Amniotic epithelial cell (primary cell): ENCODE measurements at regions not wholly inside any gene's neighbourhood (a gene's known extent, or its start where the extent isn't known, plus 50 kb on each side); places are given as distances from the start of the nearest gene placed in this dataset.
A peak's percentile ranks its signal among the peaks of the same experiment; 100 is the strongest.
"Not testable (repeated sequence)": the region's sequence is repeated elsewhere in the genome, so short reads cannot be mapped to it uniquely, and the experiment has no call there.

Experiments
- DNase-seq: peaks from one replicate; pipeline ENCODE4 v3.0.0-alpha.2; 2010; ENCODE audit warnings: low read depth

GRCh38 chrX:31014474-31014873, 57.4 kb downstream of the FTHL17 start:
- not testable (repeated sequence) for DNase-seq

GRCh38 chrX:31012509-31013025, 59.3 kb downstream of the FTHL17 start:
- no peak for DNase-seq

- no peak for DNase-seq
Measured at GRCh38 chrX:31007321-31007720, 64.5 kb downstream of the FTHL17 start.

GRCh38 chrX:31006027-31006426, 65.8 kb downstream of the FTHL17 start:
- no peak for DNase-seq

GRCh38 chrX:30997411-30997810, 74.4 kb downstream of the FTHL17 start:
- no peak for DNase-seq

- no peak for DNase-seq
Measured at GRCh38 chrX:30995705-30996104, 76.1 kb downstream of the FTHL17 start.

GRCh38 chrX:30995060-30995700, 76.7 kb downstream of the FTHL17 start:
- DNase-seq: no peak

GRCh38 chrX:30994018-30994417, 77.8 kb downstream of the FTHL17 start:
- DNase-seq: not testable (repeated sequence)

GRCh38 chrX:30992381-30992904, 79.4 kb downstream of the FTHL17 start:
- DNase-seq: peak; percentile 8

- no peak for DNase-seq
Measured at GRCh38 chrX:30990361-30990760, 81.5 kb downstream of the FTHL17 start.

GRCh38 chrX:30982467-30982866, 89.4 kb downstream of the FTHL17 start:
- no peak for DNase-seq

GRCh38 chrX:30981968-30982367, 89.9 kb downstream of the FTHL17 start:
- no peak for DNase-seq

GRCh38 chrX:30979271-30979670, 90.2 kb upstream of the TAB3 start:
- no peak for DNase-seq

- no peak for DNase-seq
Measured at GRCh38 chrX:30975467-30975866, 86.4 kb upstream of the TAB3 start.

- no peak for DNase-seq
Measured at GRCh38 chrX:30973784-30974427, 84.9 kb upstream of the TAB3 start.

- peak; percentile 49 for DNase-seq
Measured at GRCh38 chrX:30971774-30972603, 82.9 kb upstream of the TAB3 start.

GRCh38 chrX:30967516-30967915, 78.5 kb upstream of the TAB3 start:
- peak; percentile 32 for DNase-seq

- DNase-seq: no peak
Measured at GRCh38 chrX:30965767-30966166, 76.7 kb upstream of the TAB3 start.

- no peak for DNase-seq
Measured at GRCh38 chrX:30961387-30962174, 72.5 kb upstream of the TAB3 start.

GRCh38 chrX:30957753-30958152, 68.7 kb upstream of the TAB3 start:
- DNase-seq: peak; percentile 85

GRCh38 chrX:30955687-30956086, 66.6 kb upstream of the TAB3 start:
- DNase-seq: no peak

- no peak for DNase-seq
Measured at GRCh38 chrX:30951003-30951402, 61.9 kb upstream of the TAB3 start.
